ENCODE measurements at regions not wholly inside any gene's neighbourhood (a gene's known extent, or its start where the extent isn't known, plus 50 kb on each side); places are given as distances from the start of the nearest gene placed in this dataset.

DNA sequence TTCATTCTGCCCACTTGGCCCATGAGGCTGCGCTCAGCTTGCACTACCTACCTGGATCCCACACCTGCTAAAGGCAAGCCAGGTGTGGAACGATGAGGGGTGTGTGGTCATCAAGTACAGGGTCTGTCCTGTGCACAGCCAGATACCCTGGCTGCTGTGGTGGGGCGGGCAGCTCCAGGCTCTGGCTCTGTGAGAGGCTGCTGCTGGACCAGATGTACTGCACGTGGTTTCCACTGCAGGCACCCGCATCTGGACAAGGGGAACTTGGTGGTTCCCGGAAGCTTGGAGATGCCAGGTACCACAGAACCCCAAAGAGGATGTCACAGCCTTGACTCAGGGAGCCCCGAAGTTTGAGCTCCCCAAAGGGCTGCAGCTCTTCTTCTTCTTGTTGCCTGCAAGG, 68.1 kb upstream of the ZNF804A start (continued):
- no peak for TF ChIP-seq AFF4 (CRISPR knock-in tag; IDR thresholded peaks at IDR 0.05)
- no peak for TF ChIP-seq CHD4 (IDR thresholded peaks at IDR 0.05; ENCODE audit: insufficient read depth, insufficient replicate concordance, low read depth, low read length, poor library complexity, severe bottlenecking)
- TF ChIP-seq, protein P1, sequence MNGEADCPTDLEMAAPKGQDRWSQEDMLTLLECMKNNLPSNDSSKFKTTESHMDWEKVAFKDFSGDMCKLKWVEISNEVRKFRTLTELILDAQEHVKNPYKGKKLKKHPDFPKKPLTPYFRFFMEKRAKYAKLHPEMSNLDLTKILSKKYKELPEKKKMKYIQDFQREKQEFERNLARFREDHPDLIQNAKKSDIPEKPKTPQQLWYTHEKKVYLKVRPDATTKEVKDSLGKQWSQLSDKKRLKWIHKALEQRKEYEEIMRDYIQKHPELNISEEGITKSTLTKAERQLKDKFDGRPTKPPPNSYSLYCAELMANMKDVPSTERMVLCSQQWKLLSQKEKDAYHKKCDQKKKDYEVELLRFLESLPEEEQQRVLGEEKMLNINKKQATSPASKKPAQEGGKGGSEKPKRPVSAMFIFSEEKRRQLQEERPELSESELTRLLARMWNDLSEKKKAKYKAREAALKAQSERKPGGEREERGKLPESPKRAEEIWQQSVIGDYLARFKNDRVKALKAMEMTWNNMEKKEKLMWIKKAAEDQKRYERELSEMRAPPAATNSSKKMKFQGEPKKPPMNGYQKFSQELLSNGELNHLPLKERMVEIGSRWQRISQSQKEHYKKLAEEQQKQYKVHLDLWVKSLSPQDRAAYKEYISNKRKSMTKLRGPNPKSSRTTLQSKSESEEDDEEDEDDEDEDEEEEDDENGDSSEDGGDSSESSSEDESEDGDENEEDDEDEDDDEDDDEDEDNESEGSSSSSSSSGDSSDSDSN (IDR thresholded peaks at IDR 0.05; ENCODE audit: borderline replicate concordance in 1 of 2, low read depth in 2 of 2, low read length in 2 of 2): no peak
- TF ChIP-seq, protein P2, sequence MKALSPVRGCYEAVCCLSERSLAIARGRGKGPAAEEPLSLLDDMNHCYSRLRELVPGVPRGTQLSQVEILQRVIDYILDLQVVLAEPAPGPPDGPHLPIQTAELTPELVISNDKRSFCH (CRISPR knock-in tag; IDR thresholded peaks at IDR 0.05): no peak
- TF ChIP-seq, protein P2 (tag; IDR thresholded peaks at IDR 0.05): no peak
- TF ChIP-seq, protein P3, sequence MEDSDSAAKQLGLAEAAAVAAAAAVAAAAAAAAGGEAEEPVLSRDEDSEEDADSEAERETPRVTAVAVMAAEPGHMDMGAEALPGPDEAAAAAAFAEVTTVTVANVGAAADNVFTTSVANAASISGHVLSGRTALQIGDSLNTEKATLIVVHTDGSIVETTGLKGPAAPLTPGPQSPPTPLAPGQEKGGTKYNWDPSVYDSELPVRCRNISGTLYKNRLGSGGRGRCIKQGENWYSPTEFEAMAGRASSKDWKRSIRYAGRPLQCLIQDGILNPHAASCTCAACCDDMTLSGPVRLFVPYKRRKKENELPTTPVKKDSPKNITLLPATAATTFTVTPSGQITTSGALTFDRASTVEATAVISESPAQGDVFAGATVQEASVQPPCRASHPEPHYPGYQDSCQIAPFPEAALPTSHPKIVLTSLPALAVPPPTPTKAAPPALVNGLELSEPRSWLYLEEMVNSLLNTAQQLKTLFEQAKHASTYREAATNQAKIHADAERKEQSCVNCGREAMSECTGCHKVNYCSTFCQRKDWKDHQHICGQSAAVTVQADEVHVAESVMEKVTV (CRISPR knock-in tag; IDR thresholded peaks at IDR 0.05): no peak
- no peak for TF ChIP-seq XRCC5 (IDR thresholded peaks at IDR 0.05; ENCODE audit: low read depth, low read length)
- TF ChIP-seq ZNF316 (IDR thresholded peaks at IDR 0.05): no peak
- no peak for TF ChIP-seq KDM1A (IDR thresholded peaks at IDR 0.05)
- no peak for TF ChIP-seq ZNF699 (CRISPR knock-in tag; IDR thresholded peaks at IDR 0.05; ENCODE audit: insufficient replicate concordance)
- TF ChIP-seq ZKSCAN8 (CRISPR knock-in tag; IDR thresholded peaks at IDR 0.05): no peak
